ENCODE measurements at regions not wholly inside any gene's neighbourhood (a gene's known extent, or its start where the extent isn't known, plus 50 kb on each side); places are given as distances from the start of the nearest gene placed in this dataset.
"Not testable (repeated sequence)": the region's sequence is repeated elsewhere in the genome, so short reads cannot be mapped to it uniquely, and the experiment has no call there.

- no peak overlapping the region for H3K4me3 ChIP-seq (replicated peaks in 1 of 2; ENCODE audit: low read depth in 2 of 2, low read length in 2 of 2)
- no peak for DNase-seq (ENCODE audit: low read depth in 2 of 2)
- TF ChIP-seq CTCF (IDR thresholded peaks at IDR 0.05; ENCODE audit: low read depth, low read length) = no peak
Measured at GRCh38 chrY:9118704-9119103, 218.6 kb upstream of the TSPY4 start.

GRCh38 chrY:9124623-9125022, 212.6 kb upstream of the TSPY4 start:
- no peak for TF ChIP-seq CTCF (IDR thresholded peaks at IDR 0.05; ENCODE audit: low read depth, low read length)
- H3K4me3 ChIP-seq (replicated peaks in 1 of 2; ENCODE audit: low read depth in 2 of 2, low read length in 2 of 2) = no peak overlapping the region
- DNase-seq (ENCODE audit: low read depth in 2 of 2) = no peak

GRCh38 chrY:9126545-9126944, 210.7 kb upstream of the TSPY4 start:
- H3K4me3 ChIP-seq (replicated peaks in 1 of 2; ENCODE audit: low read depth in 2 of 2, low read length in 2 of 2) = no peak overlapping the region
- DNase-seq (ENCODE audit: low read depth in 2 of 2) = peak in 1 of 2 donors; percentile 70
- TF ChIP-seq CTCF (IDR thresholded peaks at IDR 0.05; ENCODE audit: low read depth, low read length) = no peak

- peak in 1 of 2 donors; percentile 33 for DNase-seq (ENCODE audit: low read depth in 2 of 2)
- H3K4me3 ChIP-seq (replicated peaks in 1 of 2; ENCODE audit: low read depth in 2 of 2, low read length in 2 of 2) = not testable (repeated sequence)
Measured at GRCh38 chrY:9143366-9143765, 193.9 kb upstream of the TSPY4 start.

GRCh38 chrY:9154552-9154951, 182.7 kb upstream of the TSPY4 start:
- not testable (repeated sequence) for H3K4me3 ChIP-seq (replicated peaks in 1 of 2; ENCODE audit: low read depth in 2 of 2, low read length in 2 of 2)
- DNase-seq (ENCODE audit: low read depth in 2 of 2) = peak in 1 of 2 donors; percentile 51

- no peak overlapping the region for H3K4me3 ChIP-seq (replicated peaks in 1 of 2; ENCODE audit: low read depth in 2 of 2, low read length in 2 of 2)
- DNase-seq (ENCODE audit: low read depth in 2 of 2) = no peak
- no peak for TF ChIP-seq CTCF (IDR thresholded peaks at IDR 0.05; ENCODE audit: low read depth, low read length)
Measured at GRCh38 chrY:9155721-9156120, 181.5 kb upstream of the TSPY4 start.

GRCh38 chrY:9158616-9159015, 178.6 kb upstream of the TSPY4 start:
- TF ChIP-seq CTCF (IDR thresholded peaks at IDR 0.05; ENCODE audit: low read depth, low read length) = no peak
- no peak overlapping the region for H3K4me3 ChIP-seq (replicated peaks in 1 of 2; ENCODE audit: low read depth in 2 of 2, low read length in 2 of 2)
- peak in 1 of 2 donors; percentile 60 for DNase-seq (ENCODE audit: low read depth in 2 of 2)

- not testable (repeated sequence) for H3K4me3 ChIP-seq (replicated peaks in 1 of 2; ENCODE audit: low read depth in 2 of 2, low read length in 2 of 2)
- peak in 1 of 2 donors; percentile 50 for DNase-seq (ENCODE audit: low read depth in 2 of 2)
Measured at GRCh38 chrY:9160331-9160730, 176.9 kb upstream of the TSPY4 start.

- peak in 1 of 2 donors; percentile 82 for DNase-seq (ENCODE audit: low read depth in 2 of 2)
- not testable (repeated sequence) for H3K4me3 ChIP-seq (replicated peaks in 1 of 2; ENCODE audit: low read depth in 2 of 2, low read length in 2 of 2)
Measured at GRCh38 chrY:9160976-9161375, 176.3 kb upstream of the TSPY4 start.

- H3K4me3 ChIP-seq (replicated peaks in 1 of 2; ENCODE audit: low read depth in 2 of 2, low read length in 2 of 2) = not testable (repeated sequence)
- peak in 1 of 2 donors; percentile 44 for DNase-seq (ENCODE audit: low read depth in 2 of 2)
Measured at GRCh38 chrY:9161990-9162389, 175.3 kb upstream of the TSPY4 start.

GRCh38 chrY:9162424-9162823, 174.8 kb upstream of the TSPY4 start:
- peak in 1 of 2 donors; percentile 55 for DNase-seq (ENCODE audit: low read depth in 2 of 2)

GRCh38 chrY:9177641-9178040, 159.6 kb upstream of the TSPY4 start:
- H3K4me3 ChIP-seq (replicated peaks in 1 of 2; ENCODE audit: low read depth in 2 of 2, low read length in 2 of 2) = not testable (repeated sequence)
- DNase-seq (ENCODE audit: low read depth in 2 of 2) = peak in 1 of 2 donors; percentile 6

More at GRCh38 chrY:9162424-9162823, 174.8 kb upstream of the TSPY4 start:
- H3K4me3 ChIP-seq (replicated peaks in 1 of 2; ENCODE audit: low read depth in 2 of 2, low read length in 2 of 2) = not testable (repeated sequence)

GRCh38 chrY:9184827-9185226, 152.4 kb upstream of the TSPY4 start:
- not testable (repeated sequence) for DNase-seq (ENCODE audit: low read depth in 2 of 2); H3K4me3 ChIP-seq (replicated peaks in 1 of 2; ENCODE audit: low read depth in 2 of 2, low read length in 2 of 2)

Measured in cardiac fibroblast (primary cell).